GM12878 (cell line): ENCODE measurements at regions not wholly inside any gene's neighbourhood (a gene's known extent, or its start where the extent isn't known, plus 50 kb on each side); places are given as distances from the start of the nearest gene placed in this dataset.

Source experiments
- ATF3 ChIP-seq: IDR thresholded peaks from 2 replicates; pipeline ENCODE4 v1.6.1; 2011; ENCODE audit warnings: low read depth, mild to moderate bottlenecking, low read length, moderate library complexity, borderline replicate concordance; ENCODE audit errors: extremely low read depth
- BRCA1 ChIP-seq: IDR thresholded peaks from 2 replicates; pipeline ENCODE4 v1.6.1; 2011; ENCODE audit warnings: low read depth, low read length, improper control_type of control experiment
- CTCF ChIP-seq, 3 experiments: IDR thresholded peaks in 2 of 3; conservative IDR thresholded peaks in 1 of 3; 2 replicates each; pipeline ENCODE4 v1.5.1; 2011; ENCODE audit warnings: low read depth in 3 of 3, low read length in 3 of 3, mild to moderate bottlenecking in 3 of 3, control low read depth in 2 of 3, moderate library complexity in 2 of 3, inconsistent platforms in 1 of 3, mixed read lengths in 1 of 3; ENCODE audit not compliant: control insufficient read depth in 2 of 3, insufficient read depth in 1 of 3; ENCODE audit errors: extremely low read depth in 1 of 3
- EP300 ChIP-seq, 2 experiments: fragments of 150-350 bp in 1 of 2; IDR thresholded peaks; 2 replicates each; pipeline ENCODE4 v1.6.1; 2011 to 2012; ENCODE audit warnings: low read depth in 2 of 2, low read length in 2 of 2, borderline replicate concordance in 1 of 2, improper control_type of control experiment in 1 of 2, inconsistent platforms in 1 of 2; ENCODE audit not compliant: control insufficient read depth in 1 of 2
- RBBP5 ChIP-seq: fragments of 200-600 bp; sonication (generic); conservative IDR thresholded peaks from 2 replicates; pipeline ENCODE4 v1.6.1; 2016
- REST ChIP-seq: IDR thresholded peaks from 2 replicates; pipeline ENCODE4 v1.6.1; 2012; ENCODE audit warnings: mild to moderate bottlenecking, low read depth, low read length
- YY1 ChIP-seq: IDR thresholded peaks from 2 replicates; pipeline ENCODE4 v1.6.1; 2011; ENCODE audit warnings: low read depth, mild to moderate bottlenecking, low read length

GRCh38 chr10:83166344-83166743, 973.0 kb upstream of the GHITM start:
- no peak; a peak in 1 of 6 replicates for TF ChIP-seq CTCF (IDR thresholded peaks at IDR 0.05 in 2 of 3, conservative IDR thresholded peaks at IDR 0.05 in 1 of 3; ENCODE audit: control insufficient read depth in 2 of 3, extremely low read depth in 1 of 3, insufficient read depth in 1 of 3, low read depth in 3 of 3, low read length in 3 of 3)
- no peak for TF ChIP-seq REST
- no peak for TF ChIP-seq YY1
- TF ChIP-seq RBBP5: no peak
- no peak for TF ChIP-seq EP300 (IDR thresholded peaks at IDR 0.05; ENCODE audit: borderline replicate concordance in 1 of 2, control insufficient read depth in 1 of 2, low read depth in 2 of 2, low read length in 2 of 2)
- TF ChIP-seq BRCA1: no peak
- TF ChIP-seq ATF3: no peak
